Activated naive CD4-positive, alpha-beta T cell treated with anti-CD3 and anti-CD28 coated beads, Interleukin-2, amount 50 U/mL, for 16 hours (primary cell): ENCODE measurements at regions not wholly inside any gene's neighbourhood (a gene's known extent, or its start where the extent isn't known, plus 50 kb on each side); places are given as distances from the start of the nearest gene placed in this dataset.

Experiments
- DNase-seq: peaks from one replicate; pipeline ENCODE4 v3.0.0-alpha.2; 2020

DNA sequence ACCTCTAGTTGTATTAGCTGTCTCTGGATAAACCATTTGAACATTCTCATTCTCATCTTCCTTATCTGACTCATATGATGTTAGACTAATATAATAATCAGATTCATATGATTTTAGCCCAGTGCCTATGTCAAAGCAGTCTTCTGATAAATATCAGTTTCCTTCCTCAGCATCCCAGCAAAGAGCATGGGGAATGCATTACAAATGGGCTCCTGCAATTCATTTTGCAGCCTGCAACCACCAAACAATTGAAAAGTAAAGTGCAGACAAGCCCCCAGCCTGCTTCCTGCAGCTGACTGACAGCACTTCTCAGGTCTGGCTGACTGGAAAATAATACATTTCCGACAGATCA, 78.2 kb upstream of the STAC start:
- DNase-seq = no peak

DNA sequence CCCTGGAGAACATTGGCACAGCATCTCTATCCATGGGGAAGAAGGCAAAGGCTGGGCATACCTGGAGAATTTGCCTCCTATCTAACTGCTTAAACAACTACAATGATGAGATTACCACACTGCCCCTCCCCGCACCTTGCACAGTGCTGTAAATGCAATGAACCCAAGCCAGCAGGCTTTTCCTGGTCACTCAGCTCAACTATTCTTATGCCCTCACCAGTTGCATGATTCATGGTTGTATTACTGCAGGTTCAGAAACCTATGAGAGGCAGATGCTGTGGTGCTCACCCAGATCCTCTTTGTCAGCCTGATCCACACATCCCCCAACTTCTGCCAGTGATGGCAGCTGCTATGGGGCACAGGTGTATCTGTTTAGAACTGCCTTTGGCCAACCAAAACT, 77.7 kb upstream of the STAC start:
- no peak for DNase-seq

DNA sequence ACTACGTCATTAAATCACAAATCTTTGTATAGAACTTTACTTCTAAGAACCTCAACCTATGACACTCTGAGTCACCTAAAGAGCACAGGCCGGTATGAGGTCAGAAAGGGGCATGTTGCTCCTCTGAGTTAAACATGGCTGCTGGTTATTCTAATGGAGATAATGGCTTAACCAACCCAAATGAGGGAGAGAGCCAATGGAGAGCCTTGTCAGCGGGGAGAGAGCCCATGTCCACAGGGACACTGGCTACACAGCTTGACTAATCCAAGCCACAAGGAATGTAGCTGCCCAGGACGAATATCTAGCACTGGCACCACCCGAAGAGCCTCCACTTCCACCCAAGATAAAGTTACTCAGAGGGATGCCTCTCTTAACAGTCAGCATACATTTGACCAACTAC, 77.0 kb upstream of the STAC start:
- DNase-seq = no peak

DNA sequence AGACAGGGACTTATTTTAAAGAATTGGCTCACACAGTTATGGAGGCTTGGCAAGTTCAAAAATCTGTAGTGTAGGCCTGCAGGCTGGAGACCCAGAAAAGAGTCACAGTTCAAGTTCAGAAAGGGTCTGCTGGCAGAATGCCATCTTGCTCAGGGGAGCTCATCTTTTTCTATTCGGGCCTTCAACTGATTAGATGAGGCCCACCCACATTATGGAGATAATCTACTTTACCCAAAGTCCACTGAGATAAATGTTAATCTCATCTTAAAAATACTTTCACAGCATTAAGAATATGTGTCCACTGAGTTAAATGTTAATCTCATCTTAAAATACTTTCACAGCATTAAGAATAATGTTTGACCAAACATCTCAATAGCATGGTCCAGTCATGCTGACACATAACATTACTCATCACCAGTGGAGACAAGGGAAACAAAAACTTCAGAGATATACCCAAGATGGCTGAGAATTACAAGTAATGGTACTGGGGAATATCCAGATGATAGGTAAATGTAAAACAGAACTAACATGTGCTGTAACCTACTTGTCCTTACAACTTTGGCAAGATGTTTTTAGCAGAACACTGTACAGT, 74.3 kb upstream of the STAC start:
- DNase-seq = no peak

DNA sequence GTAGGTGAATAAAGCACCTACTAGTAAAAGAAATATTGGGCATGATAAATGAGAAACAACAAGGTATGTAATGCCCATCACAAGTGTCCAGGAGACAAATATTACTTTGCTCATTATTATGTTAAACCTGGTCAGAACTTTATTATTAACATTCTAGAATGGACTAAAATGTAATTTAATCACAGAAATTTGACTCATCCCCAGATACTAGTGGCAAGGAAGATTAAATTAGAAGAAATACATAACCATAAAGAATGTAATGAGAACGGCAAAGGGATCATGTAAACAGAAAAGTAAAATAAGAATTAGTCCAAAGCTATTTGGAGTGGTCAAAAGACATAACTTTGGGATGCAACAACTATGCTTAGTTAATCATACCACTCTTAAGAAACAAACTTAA, 71.2 kb upstream of the STAC start:
- DNase-seq = no peak

DNA sequence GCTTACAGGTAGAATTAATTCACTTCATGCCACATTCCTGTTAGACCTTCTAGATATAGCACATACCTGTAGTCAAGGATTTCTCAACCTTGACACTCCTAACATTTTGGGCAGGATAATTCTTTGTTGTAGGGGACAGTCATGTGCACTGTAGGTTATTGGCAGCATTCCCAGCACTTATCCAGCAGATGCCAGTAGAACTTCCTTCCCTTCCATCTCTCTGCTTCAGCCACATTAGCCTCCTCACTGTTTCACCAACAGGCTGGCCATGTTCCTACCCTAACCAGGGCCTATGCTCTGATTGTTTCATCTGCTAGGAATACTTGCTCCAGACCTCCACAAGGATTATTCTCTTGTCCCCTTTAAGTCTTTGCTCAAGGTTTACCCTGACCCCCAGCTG, 68.0 kb upstream of the STAC start:
- no peak for DNase-seq

DNA sequence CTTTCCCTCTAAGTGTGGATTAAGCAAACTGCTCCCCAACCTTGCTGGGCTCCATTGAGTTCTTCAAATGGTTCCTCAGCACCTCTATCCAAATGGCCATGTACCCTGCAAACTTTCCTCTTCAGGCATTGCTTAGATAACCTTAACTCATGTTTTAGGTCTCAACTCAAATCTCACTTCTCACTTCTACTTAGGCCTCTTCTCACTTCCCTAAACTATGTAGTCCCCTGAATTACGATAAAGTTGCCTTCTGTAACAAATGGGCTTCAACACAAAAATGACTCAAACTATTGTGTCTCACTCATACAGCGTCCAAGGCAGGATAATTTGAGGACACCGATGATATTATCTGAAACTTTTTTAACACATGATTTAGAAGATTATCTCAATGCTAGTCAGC, 62.4 kb upstream of the STAC start:
- DNase-seq = no peak

DNA sequence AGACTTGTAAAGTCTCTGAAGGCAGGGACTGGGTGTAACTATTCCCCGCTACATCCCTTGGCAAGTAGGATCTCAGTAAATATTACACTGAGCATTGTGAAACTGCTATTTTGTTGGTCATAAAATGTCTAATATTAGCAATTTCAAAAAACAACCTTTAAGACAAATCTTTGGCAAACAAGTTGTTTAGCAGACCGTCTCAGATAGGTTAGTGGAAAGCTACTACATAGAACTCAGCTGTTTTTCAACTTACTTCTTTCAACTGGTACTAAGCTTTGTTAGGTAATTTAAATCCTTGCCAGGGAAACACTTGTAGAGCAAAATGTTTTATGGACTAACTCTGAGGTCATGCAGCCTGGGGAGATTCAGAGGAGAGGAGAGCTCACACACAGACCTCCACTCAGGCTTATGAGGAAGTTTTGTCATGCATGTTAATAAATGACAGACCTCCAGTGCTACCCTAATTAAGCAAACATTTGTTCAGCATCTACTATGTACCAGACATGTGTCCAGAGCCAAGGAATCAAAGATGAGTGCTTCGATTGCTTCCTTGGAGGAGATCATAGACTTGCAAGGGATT, 61.6 kb upstream of the STAC start:
- no peak for DNase-seq

DNA sequence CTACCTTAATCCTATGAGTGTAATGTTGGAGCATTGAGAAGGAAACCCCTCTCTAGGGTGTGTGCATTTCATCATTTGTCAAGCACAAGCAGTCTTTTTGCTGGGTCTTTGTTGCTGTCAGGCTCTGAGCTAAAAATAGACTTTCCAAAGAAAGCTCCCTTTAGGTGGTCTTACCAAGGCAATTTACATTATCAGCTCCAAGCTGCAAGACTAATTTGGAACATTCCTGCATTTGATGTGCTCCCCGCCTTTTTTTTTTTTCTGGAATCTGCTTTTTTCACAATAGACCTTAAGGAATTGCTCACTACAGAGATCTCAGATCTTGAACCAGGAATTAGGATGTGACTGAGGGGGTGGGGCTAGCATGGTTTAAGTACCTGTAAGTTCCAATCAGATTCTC, 60.6 kb upstream of the STAC start:
- no peak for DNase-seq
